GM21723 (cell line): ENCODE measurements at regions not wholly inside any gene's neighbourhood (a gene's known extent, or its start where the extent isn't known, plus 50 kb on each side); places are given as distances from the start of the nearest gene placed in this dataset.

Experiments
- ATAC-seq: cut with Tn5 transposase; IDR thresholded peaks from one replicate; pipeline ENCODE4 v1.9.1; 2021; ENCODE audit warnings: mild to moderate bottlenecking, moderate library complexity; ENCODE audit not compliant: unreplicated experiment

- no peak for ATAC-seq
These were observed 124.6 kb downstream of the RFLNA start for GRCh38 chr12:124419292-124420040.

DNA sequence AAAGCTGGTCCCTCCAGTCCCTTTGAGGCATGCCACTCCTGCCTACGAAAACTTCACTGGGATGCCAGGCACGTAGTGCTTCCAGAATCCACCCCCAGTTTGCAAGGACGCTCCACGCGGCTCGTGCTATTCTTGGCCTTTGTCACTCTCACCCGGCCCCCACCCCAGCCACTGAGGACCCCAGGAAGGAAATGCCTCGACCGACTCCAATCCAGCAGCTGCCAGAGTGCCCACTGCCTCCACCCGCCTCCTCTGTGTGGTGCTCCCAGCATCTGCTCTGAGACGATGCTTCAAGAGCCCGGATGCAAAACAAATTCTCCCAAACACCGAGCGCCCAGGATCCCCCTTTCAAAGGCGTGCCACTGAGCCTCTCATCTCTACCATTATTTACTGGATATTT lies 123.9 kb downstream of the RFLNA start:
- no peak for ATAC-seq

GRCh38 chr12:124418156-124418555 lies 123.3 kb downstream of the RFLNA start:
- ATAC-seq: no peak

- no peak for ATAC-seq
These were observed 121.9 kb downstream of the RFLNA start for GRCh38 chr12:124416516-124417395.

DNA sequence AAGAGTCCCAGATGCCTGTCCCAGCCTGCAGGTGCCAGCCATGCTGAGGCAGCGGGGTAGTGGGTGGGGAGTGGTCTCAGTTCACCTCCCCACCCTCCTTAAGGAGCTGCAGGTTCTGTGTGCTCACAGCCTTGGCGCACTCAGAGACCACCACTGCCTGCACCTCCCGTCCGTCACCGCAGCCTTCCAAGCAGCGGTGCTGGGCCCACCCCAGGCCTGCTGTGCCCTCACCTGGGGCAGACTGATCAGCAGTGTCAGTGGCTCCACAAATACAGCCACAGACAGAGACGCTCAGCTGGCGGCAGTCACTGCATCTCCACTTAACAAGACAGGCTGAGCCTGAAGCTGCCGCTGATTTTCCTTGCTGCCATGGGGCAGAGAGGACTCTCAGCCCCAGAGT lies 120.2 kb downstream of the RFLNA start:
- ATAC-seq: no peak

GRCh38 chr12:124413915-124414314 lies 119.0 kb downstream of the RFLNA start:
- ATAC-seq: no peak

DNA sequence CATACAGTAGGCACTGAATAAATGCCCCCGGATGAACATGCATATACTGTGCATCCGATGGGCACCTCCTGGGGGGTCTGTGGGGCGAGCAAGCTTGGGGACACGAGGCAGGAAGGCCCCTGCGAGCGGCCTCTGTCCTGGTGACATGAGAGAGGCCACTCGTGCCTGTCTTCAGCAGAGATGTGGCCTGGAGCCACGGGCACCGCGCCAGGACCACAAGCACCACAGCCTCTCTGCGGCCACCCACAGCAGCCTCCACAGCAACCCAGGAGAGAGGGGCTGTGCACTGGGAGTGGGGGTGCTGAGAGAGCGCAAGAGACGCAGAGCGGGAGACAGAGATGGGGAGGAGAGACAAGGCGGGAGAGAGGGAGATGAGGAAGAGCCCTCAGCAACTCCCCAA lies 118.5 kb downstream of the RFLNA start:
- ATAC-seq: no peak

DNA sequence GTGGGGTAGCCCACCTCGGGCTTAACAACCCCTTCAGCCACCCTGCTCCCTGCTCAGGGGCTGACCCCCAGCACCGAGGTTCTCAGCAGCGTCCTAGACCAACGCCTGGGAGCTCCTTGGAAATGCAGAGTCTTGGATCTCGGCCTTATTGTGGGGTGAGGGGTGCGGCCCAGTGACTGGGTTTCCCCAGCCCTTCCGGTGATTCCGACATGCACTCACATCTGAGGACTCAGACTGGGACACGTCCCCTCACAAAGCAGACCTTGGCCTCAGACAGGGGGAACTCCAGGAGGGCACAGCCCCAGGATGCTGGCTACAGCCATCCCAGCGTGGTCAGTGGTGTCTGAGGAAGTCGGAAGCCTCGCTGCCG lies 117.7 kb downstream of the RFLNA start:
- no peak for ATAC-seq

- no peak for ATAC-seq
These were observed 117.2 kb downstream of the RFLNA start for GRCh38 chr12:124411953-124412645.

DNA sequence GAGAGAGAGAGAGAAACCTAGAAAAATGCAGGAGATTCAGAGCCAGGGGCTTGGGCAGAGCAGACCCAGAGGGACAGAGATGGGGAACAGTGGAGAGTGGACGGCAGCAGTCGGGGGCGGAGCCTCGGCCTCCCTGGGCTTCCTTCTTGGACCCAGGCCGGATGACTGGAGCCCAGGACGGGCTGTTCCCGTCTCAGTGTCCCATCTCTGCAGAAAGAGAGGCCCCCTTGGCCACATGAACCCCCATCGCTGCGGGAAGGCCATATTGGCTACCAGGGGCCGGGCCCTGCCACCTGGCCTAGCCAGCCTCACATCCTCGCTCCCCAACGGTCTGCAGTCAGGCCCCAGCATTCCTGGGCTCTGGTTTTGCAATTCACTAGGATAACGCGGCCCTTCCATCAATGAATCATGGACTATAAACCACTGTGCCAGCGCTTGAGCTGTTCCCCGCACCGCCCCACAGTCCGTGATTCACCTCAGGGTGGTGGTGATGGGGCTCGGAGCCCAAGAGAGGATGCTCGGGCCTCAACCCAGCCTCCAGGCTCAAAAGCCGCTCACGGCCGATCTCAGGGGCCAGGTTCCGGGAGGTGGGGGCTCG lies 116.5 kb downstream of the RFLNA start:
- ATAC-seq: no peak

DNA sequence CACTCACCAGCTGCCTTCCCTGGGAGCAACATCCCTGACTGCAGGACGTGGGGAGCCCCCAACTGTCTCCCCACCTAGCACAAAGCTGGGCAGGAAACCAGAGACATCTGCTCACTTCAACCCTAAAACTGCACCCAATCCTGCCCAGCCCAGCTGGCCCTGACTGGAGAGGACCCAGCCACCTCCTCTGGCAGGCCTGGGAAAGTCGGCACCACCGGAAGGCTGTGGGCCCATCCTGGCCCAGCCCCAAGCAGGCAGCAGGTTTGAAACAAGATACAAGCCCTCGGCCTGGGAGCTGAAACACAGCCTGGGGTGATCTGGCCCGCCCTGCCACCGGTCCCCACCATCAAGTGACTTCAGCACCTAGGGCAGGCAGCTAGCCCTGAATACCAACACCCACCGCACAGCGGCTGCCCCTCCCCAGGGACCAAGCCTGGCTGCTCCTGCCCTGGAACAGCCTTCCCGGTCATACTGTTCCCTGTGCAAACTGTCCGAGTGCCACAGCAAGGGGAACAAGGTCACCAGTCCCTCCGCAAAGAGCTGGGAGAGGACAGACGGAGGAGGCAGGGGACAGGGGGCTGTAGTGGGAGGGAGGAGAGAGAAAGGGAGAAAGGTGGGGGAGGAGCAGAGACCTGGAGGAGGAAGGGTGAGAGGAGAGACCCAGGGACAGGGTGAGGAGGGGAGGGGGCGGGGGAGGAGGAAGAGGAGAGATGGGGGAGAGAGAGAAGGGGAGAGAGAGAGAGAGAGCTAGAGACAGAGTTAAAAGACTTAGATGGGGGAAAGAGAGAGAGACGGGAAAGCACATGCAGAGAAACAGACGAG lies 115.7 kb downstream of the RFLNA start:
- no peak for ATAC-seq

GRCh38 chr12:124408822-124409517 lies 114.1 kb downstream of the RFLNA start:
- no peak for ATAC-seq

DNA sequence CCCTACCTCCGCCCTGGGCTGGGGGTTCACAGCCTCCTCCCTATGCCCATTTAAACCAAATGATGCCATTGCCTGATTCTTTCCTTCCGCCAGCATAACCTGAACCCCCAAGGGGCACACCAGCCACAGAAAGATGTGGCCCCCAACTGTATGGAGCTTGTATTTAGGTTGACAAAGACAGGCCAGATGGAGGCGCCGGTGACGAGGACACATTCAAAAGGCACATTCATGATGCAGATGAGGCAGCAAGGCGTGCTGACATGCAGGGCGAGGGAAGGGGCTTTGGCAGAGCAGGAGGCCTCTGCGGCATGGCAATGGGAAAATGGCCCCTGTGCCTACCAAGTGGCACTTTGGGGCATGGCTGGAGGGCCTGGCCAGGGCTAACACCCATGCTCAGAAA lies 112.2 kb downstream of the RFLNA start:
- no peak for ATAC-seq

DNA sequence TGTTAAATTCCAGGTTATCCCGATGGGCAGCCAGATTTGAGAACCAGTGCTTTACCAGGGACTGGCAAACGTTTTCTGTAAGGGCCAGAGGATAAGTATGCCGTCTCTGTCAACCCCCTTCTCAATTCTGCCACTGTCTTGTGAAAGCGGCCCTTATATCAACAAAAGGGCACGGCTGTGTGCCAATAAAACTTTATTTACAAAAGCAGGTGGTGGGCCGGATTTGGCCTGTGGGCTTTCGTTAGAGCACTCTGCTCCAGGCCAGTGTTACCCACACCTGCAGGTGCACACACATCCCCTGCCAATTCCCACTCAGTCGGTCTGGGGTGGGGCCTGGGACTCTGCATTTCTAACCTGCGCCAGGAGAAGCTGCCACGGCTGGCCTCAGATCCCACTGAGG lies 111.2 kb downstream of the RFLNA start:
- no peak for ATAC-seq

DNA sequence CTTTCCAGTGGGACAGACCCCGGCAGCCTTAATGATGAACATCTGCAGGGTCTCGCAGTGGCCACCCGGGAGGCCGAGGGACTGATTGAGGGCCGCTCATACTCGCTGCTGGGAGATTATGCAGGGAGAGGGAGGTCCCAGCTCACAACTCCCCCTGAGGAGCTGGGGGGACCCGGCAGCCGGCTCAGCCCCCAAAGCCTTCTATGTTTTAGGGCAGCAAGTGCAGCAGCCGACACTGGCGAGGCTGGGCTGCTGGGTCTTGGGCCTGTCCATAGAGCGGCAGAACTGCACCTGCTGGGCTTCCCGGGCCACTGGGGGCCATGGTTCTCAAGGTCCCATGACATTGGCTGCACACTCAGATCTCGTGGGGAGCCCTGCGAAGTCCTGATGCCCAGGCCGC lies 110.7 kb downstream of the RFLNA start:
- no peak for ATAC-seq

GRCh38 chr12:124405151-124405550 lies 110.3 kb downstream of the RFLNA start:
- ATAC-seq: no peak

DNA sequence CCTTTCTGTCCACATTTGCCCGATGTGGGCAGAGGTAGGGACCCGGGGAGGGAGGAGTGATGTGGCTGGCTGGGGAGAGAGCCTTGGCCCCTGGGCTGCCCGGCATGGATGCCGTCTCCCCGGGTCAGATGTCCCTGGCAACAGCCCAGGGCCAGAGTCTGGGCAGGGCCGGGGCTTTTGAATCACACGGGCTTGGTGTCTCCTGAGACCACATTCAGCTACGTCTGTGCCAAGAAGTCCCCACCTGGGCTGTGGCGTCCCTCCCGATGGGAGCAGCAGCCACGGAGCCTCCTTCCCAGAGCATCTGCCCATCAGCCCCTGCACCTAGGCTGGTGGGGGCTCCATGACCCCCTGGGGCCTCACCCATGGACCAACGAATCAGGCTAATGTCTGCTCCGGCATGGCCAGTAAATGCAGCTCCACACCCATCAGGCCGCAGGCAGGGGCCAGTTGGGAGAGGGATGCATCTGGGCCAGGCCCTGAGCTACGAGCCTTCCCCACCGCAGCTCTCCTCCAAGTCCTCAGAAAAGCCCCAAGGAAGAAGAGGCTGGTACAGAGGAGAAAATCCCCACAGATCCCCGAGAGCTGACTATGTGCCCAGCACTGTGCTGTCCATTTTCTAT lies 109.4 kb downstream of the RFLNA start:
- no peak for ATAC-seq

- ATAC-seq: no peak
These were observed 108.4 kb downstream of the RFLNA start for GRCh38 chr12:124403273-124403672.
